ACC112 (cell line): ENCODE measurements at regions not wholly inside any gene's neighbourhood (a gene's known extent, or its start where the extent isn't known, plus 50 kb on each side); places are given as distances from the start of the nearest gene placed in this dataset.

Source experiments
- H2AFZ ChIP-seq: fragments of 200-600 bp; sonication (generic); one replicate; pipeline ENCODE4 v1.6.0; 2017; ENCODE audit warnings: antibody characterized with exemption, low read length; ENCODE audit not compliant: unreplicated experiment
- H3K27ac ChIP-seq: fragments of 200-600 bp; sonication (generic); 2 replicates; pipeline ENCODE4 v1.5.1; 2014; ENCODE audit warnings: low read depth, mild to moderate bottlenecking, antibody characterized with exemption, low read length, moderate library complexity
- H3K27me3 ChIP-seq: fragments of 200-600 bp; sonication (generic); 2 replicates; pipeline ENCODE4 v1.6.1; 2014; ENCODE audit warnings: mild to moderate bottlenecking, antibody characterized with exemption, low read length, moderate library complexity, mixed read lengths; ENCODE audit not compliant: insufficient read depth
- H3K36me3 ChIP-seq: fragments of 200-600 bp; sonication (generic); 2 replicates; pipeline ENCODE4 v1.6.1; 2016; ENCODE audit warnings: mild to moderate bottlenecking, antibody characterized with exemption, low read length, moderate library complexity, mixed read lengths; ENCODE audit not compliant: insufficient read depth
- H3K4me1 ChIP-seq: fragments of 200-600 bp; sonication (generic); one replicate; pipeline ENCODE4 v1.6.1; 2016; ENCODE audit warnings: low read length, mixed read lengths; ENCODE audit not compliant: insufficient read depth, unreplicated experiment, control insufficient read depth
- H3K4me3 ChIP-seq: fragments of 200-600 bp; sonication (generic); 2 replicates; pipeline ENCODE4 v1.5.1; 2014; ENCODE audit warnings: mild to moderate bottlenecking, low read depth, low read length
- H3K79me2 ChIP-seq: fragments of 200-600 bp; sonication (generic); one replicate; pipeline ENCODE4 v1.6.0; 2016; ENCODE audit warnings: low read length; ENCODE audit not compliant: control insufficient read depth, unreplicated experiment, insufficient read depth

GRCh38 chr13:107516517-107516916 lies 698.8 kb downstream of the LIG4 start:
- no peak overlapping the region for H3K27ac ChIP-seq
- H2AFZ ChIP-seq = no peak overlapping the region
- no peak overlapping the region for H3K4me3 ChIP-seq
- H3K36me3 ChIP-seq = no peaks in the 10 kb centered on the region
- no peaks in the 10 kb centered on the region for H3K4me1 ChIP-seq
- H3K27me3 ChIP-seq = no peaks in the 10 kb centered on the region
- H3K79me2 ChIP-seq = no peaks in the 10 kb centered on the region

DNA sequence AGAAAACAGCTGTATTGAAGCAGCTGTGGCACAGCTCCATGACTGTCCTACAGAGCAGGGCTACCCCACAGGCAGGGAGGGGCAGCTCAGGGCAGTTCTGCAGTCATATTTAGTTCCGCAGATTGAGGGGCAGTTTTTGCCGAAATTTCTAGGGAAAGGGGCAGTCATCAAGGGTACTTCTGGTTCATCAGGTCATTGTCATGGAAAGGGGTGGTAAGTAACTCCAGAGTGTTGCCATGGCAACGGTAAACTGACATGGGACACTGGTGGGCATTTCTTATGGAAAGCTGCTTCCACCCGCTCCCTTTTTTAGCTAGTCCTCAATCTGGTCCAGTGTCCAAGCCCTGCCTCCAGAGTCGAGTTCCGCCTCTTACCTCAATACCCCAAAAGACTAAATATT lies 702.8 kb downstream of the LIG4 start:
- no peak overlapping the region for H3K27ac ChIP-seq
- H3K36me3 ChIP-seq = no peaks in the 10 kb centered on the region
- H3K27me3 ChIP-seq = no peaks in the 10 kb centered on the region
- no peaks in the 10 kb centered on the region for H3K79me2 ChIP-seq
- no peaks in the 10 kb centered on the region for H3K4me1 ChIP-seq
- no peak overlapping the region for H3K4me3 ChIP-seq
- H2AFZ ChIP-seq = no peak overlapping the region

- no peaks in the 10 kb centered on the region for H3K36me3 ChIP-seq
- H3K79me2 ChIP-seq = no peaks in the 10 kb centered on the region
- no peaks in the 10 kb centered on the region for H3K4me1 ChIP-seq
- no peak overlapping the region for H2AFZ ChIP-seq
- H3K4me3 ChIP-seq = no peak overlapping the region
- H3K27ac ChIP-seq = no peak overlapping the region
- no peaks in the 10 kb centered on the region for H3K27me3 ChIP-seq
These were observed 717.7 kb downstream of the LIG4 start for GRCh38 chr13:107497661-107498060.

- Histone ChIP-seq H3K36me3 (no peaks in the 10 kb centered on the region), H3K79me2 (no peaks in the 10 kb centered on the region), H3K4me1 (no peaks in the 10 kb centered on the region), H3K27ac (no peak overlapping the region), H2AFZ (no peak overlapping the region), H3K4me3 (no peak overlapping the region), H3K27me3 (no peaks in the 10 kb centered on the region)
These were observed 722.1 kb downstream of the LIG4 start for GRCh38 chr13:107493266-107493665.

- Histone ChIP-seq H2AFZ (no peak overlapping the region), H3K27me3 (no peaks in the 10 kb centered on the region), H3K27ac (no peak overlapping the region), H3K36me3 (no peaks in the 10 kb centered on the region), H3K4me1 (peaks cover 5% of the 10 kb centered on the region), H3K79me2 (no peaks in the 10 kb centered on the region), H3K4me3 (no peak overlapping the region)
These were observed 732.6 kb downstream of the LIG4 start for GRCh38 chr13:107482688-107483087.

- no peaks in the 10 kb centered on the region for H3K36me3 ChIP-seq
- H2AFZ ChIP-seq = no peak overlapping the region
- H3K4me3 ChIP-seq = no peak overlapping the region
- peaks cover 5% of the 10 kb centered on the region for H3K4me1 ChIP-seq
- H3K27me3 ChIP-seq = no peaks in the 10 kb centered on the region
- no peak overlapping the region for H3K27ac ChIP-seq
- H3K79me2 ChIP-seq = no peaks in the 10 kb centered on the region
These were observed 735.2 kb downstream of the LIG4 start for GRCh38 chr13:107480130-107480529.

GRCh38 chr13:107477772-107478379 lies 737.5 kb downstream of the LIG4 start:
- Histone ChIP-seq H3K4me1 (peaks cover 5% of the 10 kb centered on the region), H3K27ac (no peak overlapping the region), H2AFZ (no peak overlapping the region), H3K4me3 (no peak overlapping the region), H3K36me3 (no peaks in the 10 kb centered on the region), H3K27me3 (no peaks in the 10 kb centered on the region), H3K79me2 (no peaks in the 10 kb centered on the region)

- no peaks in the 10 kb centered on the region for H3K36me3 ChIP-seq
- H3K27ac ChIP-seq = no peak overlapping the region
- H3K27me3 ChIP-seq = no peaks in the 10 kb centered on the region
- no peak overlapping the region for H2AFZ ChIP-seq
- no peak overlapping the region for H3K4me3 ChIP-seq
- peaks cover 5% of the 10 kb centered on the region for H3K4me1 ChIP-seq
- no peaks in the 10 kb centered on the region for H3K79me2 ChIP-seq
These were observed 739.4 kb downstream of the LIG4 start for GRCh38 chr13:107475753-107476453.

DNA sequence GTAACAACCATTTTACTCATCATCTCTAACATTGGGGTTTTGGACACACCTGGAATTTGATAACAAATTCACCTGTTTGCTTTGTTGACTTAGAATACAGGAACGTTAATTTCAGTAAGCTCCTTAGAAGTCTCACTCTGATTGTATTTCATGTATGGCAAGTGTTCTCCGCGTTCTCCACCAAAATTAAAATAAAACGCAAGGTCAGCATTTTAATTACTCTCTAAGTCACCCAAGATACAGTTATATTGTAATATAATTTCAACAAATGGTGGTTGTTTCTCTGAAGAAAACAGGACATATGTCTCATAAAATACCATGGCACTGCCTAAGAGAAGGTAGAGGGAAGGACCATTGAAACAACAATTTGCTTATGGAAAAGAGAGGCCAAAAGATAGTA lies 742.1 kb downstream of the LIG4 start:
- no peaks in the 10 kb centered on the region for H3K27me3 ChIP-seq
- H3K4me3 ChIP-seq = no peak overlapping the region
- H2AFZ ChIP-seq = no peak overlapping the region
- H3K79me2 ChIP-seq = no peaks in the 10 kb centered on the region
- peaks cover 5% of the 10 kb centered on the region for H3K4me1 ChIP-seq
- H3K27ac ChIP-seq = no peak overlapping the region
- no peaks in the 10 kb centered on the region for H3K36me3 ChIP-seq

GRCh38 chr13:107466326-107467099 lies 748.8 kb downstream of the LIG4 start:
- H3K27ac ChIP-seq = no peak overlapping the region
- H3K4me1 ChIP-seq = peaks cover 17% of the 10 kb centered on the region
- no peaks in the 10 kb centered on the region for H3K79me2 ChIP-seq
- H2AFZ ChIP-seq = no peak overlapping the region
- no peaks in the 10 kb centered on the region for H3K36me3 ChIP-seq
- no peaks in the 10 kb centered on the region for H3K27me3 ChIP-seq
- H3K4me3 ChIP-seq = no peak overlapping the region

GRCh38 chr13:107462501-107462900 lies 752.8 kb downstream of the LIG4 start:
- Histone ChIP-seq H3K27ac (no peak overlapping the region), H3K27me3 (no peaks in the 10 kb centered on the region), H3K4me1 (peaks cover 14% of the 10 kb centered on the region), H3K79me2 (no peaks in the 10 kb centered on the region), H2AFZ (no peak overlapping the region), H3K36me3 (no peaks in the 10 kb centered on the region), H3K4me3 (no peak overlapping the region)
